HFF-Myc (cell line): ENCODE measurements at regions not wholly inside any gene's neighbourhood (a gene's known extent, or its start where the extent isn't known, plus 50 kb on each side); places are given as distances from the start of the nearest gene placed in this dataset.
"Not testable (repeated sequence)": the region's sequence is repeated elsewhere in the genome, so short reads cannot be mapped to it uniquely, and the experiment has no call there.

Experiments
- DNase-seq: peaks from one replicate; pipeline ENCODE4 v3.0.0-alpha.2; 2011; ENCODE audit warnings: low read depth; ENCODE audit errors: extremely low read depth
- H3K4me3 ChIP-seq: replicated peaks from 2 replicates; pipeline ENCODE4 v1.5.1; 2011; ENCODE audit warnings: low read depth, mild to moderate bottlenecking, control low read depth, low read length
- TF ChIP-seq, protein P1 (sequence below): IDR thresholded peaks from 2 replicates; pipeline ENCODE4 v1.5.1; 2012; ENCODE audit warnings: mild to moderate bottlenecking, low read depth, low read length, control low read depth; ENCODE audit errors: missing control alignments

DNA sequence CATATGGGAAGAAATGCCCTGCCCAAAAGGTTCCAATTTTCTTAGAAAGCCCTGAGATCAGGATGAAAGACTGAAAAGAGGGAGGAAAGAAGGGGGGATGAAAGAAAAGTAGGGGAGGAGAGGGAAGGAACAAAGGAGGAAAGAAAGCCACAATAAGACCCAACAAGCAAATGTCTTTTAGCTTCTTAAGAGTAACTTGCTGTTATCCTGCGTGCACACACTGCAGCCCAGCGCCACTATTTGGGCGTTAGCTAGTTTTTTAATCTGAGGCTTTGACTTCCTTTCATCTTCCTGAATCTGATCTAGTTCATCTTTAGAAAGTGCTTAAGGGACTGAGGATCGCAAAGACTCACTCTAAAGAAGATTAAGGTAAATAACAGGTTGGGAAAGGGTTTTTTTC lies 77.4 kb upstream of the HDDC2 start:
- H3K4me3 ChIP-seq = no peak overlapping the region
- no peak for DNase-seq
- TF ChIP-seq, protein P1, sequence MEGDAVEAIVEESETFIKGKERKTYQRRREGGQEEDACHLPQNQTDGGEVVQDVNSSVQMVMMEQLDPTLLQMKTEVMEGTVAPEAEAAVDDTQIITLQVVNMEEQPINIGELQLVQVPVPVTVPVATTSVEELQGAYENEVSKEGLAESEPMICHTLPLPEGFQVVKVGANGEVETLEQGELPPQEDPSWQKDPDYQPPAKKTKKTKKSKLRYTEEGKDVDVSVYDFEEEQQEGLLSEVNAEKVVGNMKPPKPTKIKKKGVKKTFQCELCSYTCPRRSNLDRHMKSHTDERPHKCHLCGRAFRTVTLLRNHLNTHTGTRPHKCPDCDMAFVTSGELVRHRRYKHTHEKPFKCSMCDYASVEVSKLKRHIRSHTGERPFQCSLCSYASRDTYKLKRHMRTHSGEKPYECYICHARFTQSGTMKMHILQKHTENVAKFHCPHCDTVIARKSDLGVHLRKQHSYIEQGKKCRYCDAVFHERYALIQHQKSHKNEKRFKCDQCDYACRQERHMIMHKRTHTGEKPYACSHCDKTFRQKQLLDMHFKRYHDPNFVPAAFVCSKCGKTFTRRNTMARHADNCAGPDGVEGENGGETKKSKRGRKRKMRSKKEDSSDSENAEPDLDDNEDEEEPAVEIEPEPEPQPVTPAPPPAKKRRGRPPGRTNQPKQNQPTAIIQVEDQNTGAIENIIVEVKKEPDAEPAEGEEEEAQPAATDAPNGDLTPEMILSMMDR = no peak

DNA sequence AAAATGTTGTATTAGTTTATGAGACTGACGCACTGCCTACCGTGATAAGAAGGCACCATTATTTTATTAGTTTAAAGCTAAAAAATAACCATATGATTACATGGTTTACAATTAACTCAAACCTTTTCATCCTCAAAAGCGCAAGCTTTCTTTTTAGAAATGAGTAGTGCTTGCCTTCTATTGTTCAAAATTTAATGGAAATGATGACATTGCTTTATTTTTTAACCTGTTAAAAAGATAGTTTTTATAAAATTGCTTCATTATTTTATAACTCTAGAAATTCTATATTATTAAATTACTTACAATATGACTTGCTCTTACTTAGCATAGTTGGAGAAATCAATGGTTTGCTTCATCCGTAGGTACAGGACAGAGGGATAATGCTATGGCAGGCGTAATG lies 78.7 kb upstream of the HDDC2 start:
- no peak overlapping the region for H3K4me3 ChIP-seq
- no peak for DNase-seq
- TF ChIP-seq, protein P1 = no peak

DNA sequence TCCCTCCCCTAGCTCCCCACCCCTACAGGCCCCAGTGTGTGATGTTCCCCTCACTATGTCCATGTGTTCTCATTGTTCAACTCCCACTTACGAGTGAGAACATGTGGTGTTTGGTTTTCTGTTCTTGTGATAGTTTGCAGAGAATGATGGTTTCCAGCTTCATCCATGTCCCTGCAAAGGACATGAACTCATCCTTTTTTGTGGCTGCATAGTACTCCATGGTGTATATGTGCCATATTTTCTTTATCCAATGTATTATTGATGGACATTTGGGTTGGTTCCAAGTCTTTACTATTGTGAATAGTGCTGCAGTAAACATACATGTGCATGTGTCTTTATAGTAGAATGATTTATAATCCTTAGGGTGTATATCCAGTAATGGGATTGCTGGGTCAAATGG lies 84.6 kb upstream of the HDDC2 start:
- DNase-seq, H3K4me3 ChIP-seq: not testable (repeated sequence)

DNA sequence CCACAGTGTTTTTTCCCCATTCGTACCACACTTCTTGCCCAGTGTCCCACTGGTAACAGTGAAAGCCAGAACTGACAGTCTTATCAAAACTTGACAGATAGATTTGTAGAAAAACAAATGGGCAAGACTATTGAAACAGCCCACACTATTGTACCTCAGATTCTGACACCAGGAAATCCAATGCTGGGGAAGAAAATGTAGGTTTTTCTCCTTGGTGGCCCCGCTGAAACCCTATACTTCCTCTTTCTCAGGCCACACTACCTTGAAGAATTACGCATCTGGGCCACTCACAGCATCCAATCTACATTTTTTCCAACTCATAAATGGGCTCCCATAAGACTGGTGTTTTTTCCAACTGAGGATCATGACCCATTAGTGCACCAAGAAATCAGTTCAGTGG lies 90.9 kb upstream of the HDDC2 start:
- no peak overlapping the region for H3K4me3 ChIP-seq
- no peak for DNase-seq
- TF ChIP-seq, protein P1 = no peak

DNA sequence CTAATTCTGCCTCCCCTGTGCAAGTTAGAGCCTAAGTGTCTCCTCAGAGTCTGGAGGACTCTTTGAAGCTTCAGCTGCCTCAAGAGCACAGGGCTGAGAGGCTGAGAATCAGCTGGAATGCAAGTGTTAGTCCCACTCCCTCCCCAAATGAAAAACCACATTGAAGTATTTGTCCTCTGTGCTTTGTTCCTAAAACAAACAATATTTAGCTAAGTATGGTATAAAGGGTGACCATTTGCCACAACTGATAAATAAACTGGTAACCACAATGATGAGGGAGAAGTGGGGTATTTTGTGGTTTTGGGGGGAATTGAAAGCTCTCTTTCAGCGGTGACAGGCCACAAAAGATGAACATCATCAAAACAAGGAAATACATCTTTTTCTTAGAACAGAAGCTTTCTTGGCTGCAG lies 91.7 kb upstream of the HDDC2 start:
- no peak for DNase-seq
- TF ChIP-seq, protein P1 = no peak
- H3K4me3 ChIP-seq = no peak overlapping the region

DNA sequence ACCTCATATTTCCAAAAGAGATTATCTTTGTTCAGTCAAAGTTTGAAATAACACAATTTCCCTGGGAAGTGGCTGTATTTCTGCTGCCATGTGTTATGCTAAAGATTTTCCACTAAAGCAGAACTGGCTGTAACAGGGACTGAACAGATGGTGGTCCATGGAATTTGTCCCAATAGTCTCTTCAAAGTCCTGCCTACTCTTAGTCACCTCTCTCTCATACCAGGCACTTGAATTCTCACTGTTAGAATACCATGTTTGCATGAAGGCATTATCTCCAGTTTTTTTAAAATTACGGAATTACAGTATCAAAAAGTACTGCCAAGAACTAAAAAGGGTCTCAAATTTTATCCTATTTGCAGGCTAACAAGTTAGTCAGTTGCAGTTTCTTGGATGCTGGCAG lies 105.0 kb upstream of the HDDC2 start:
- no peak for DNase-seq
- no peak overlapping the region for H3K4me3 ChIP-seq
- TF ChIP-seq, protein P1 = no peak

DNA sequence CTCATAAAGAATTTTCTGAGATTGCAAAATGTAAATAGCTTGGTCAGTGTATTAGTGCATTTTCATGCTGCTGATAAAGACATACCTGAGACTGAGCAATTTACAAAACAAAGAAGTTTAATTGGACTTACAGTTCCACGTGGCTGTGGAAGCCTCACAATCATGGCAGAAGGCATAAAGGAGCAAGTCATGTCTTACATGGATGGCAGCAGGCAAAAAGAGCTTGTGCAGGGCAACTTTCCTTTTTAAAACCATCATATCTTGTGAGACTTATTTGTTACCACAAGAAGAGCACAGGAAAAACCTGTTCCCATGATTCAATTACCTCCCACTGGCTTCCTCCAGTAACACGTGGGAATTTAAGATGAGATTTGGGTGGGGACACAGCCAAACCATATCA lies 112.7 kb upstream of the HDDC2 start:
- no peak for DNase-seq
- H3K4me3 ChIP-seq = no peak overlapping the region
- TF ChIP-seq, protein P1 = no peak
